ENCODE measurements at regions not wholly inside any gene's neighbourhood (a gene's known extent, or its start where the extent isn't known, plus 50 kb on each side); places are given as distances from the start of the nearest gene placed in this dataset.

GRCh38 chr13:105167385-105167784 lies 1368.1 kb downstream of the EFNB2 start:
- Histone ChIP-seq H2BK12ac (ENCODE audit: low read depth, low read length) (no peak overlapping the region), H4K20me1 (replicated peaks in 1 of 2; ENCODE audit: control insufficient read depth in 1 of 2, insufficient read depth in 2 of 2, low read length in 2 of 2) (no peaks in the 10 kb centered on the region), H2BK15ac (ENCODE audit: low read length) (no peak overlapping the region), H2AFZ (ENCODE audit: low read length) (no peak overlapping the region), H3K56ac (replicated peaks; ENCODE audit: insufficient read length, low read depth, low read length) (no peak overlapping the region), H2AK5ac (ENCODE audit: low read depth, low read length) (no peak overlapping the region), H3K27me3 (replicated peaks in 1 of 4; ENCODE audit: control insufficient read depth in 3 of 4, extremely low read depth in 1 of 4, insufficient read depth in 3 of 4, low read length in 3 of 4) (no peaks in the 10 kb centered on the region), H3K79me1 (ENCODE audit: low read depth, low read length) (no peaks in the 10 kb centered on the region), H2BK5ac (ENCODE audit: low read depth, low read length) (no peak overlapping the region), H3K4ac (replicated peaks; ENCODE audit: insufficient read length, low read depth, low read length) (no peak overlapping the region), H3K23ac (ENCODE audit: insufficient read length) (no peak overlapping the region), H3K36me3 (ENCODE audit: control insufficient read depth in 2 of 4, insufficient read depth in 4 of 4, low read length in 3 of 4) (no peaks in the 10 kb centered on the region), H4K8ac (ENCODE audit: extremely low read depth, insufficient read depth, low read length) (no peak overlapping the region), H3K23me2 (ENCODE audit: low read depth, low read length) (no peaks in the 10 kb centered on the region; the same call in 1 of the 2 replicates), H3K4me2 (ENCODE audit: insufficient read depth in 1 of 2, low read depth in 2 of 2, low read length in 2 of 2) (no peak overlapping the region), H3K4me3 (ENCODE audit: extremely low read depth in 1 of 4, insufficient read depth in 2 of 4, low read depth in 3 of 4, low read length in 4 of 4) (no peak overlapping the region), H3K9ac (replicated peaks in 1 of 4; ENCODE audit: extremely low read depth in 1 of 4, low read depth in 3 of 4, low read length in 3 of 4) (no peak overlapping the region), H3K27ac (ENCODE audit: low read depth, low read length) (no peak overlapping the region), H3K14ac (ENCODE audit: insufficient read length) (no peak overlapping the region), H3K79me2 (ENCODE audit: control insufficient read depth in 1 of 2, insufficient read depth in 2 of 2, low read length in 2 of 2) (no peaks in the 10 kb centered on the region), H3K18ac (ENCODE audit: extremely low read depth, low read length) (no peak overlapping the region), H2BK120ac (replicated peaks; ENCODE audit: low read depth, low read length) (no peak overlapping the region), H3K9me3 (ENCODE audit: insufficient read depth in 2 of 2, low read depth in 1 of 2, low read length in 1 of 2) (no peaks in the 10 kb centered on the region), H2BK20ac (ENCODE audit: low read length) (no peak overlapping the region), H4K91ac (replicated peaks; ENCODE audit: insufficient read length, low read length) (no peak overlapping the region), H3K4me1 (replicated peaks in 1 of 4; ENCODE audit: control insufficient read depth in 3 of 4, insufficient read depth in 4 of 4, low read length in 3 of 4) (no peaks in the 10 kb centered on the region), H4K5ac (ENCODE audit: insufficient read length, low read depth, low read length) (no peak overlapping the region)
- ChIA-PET POLR2A (ENCODE audit: partially characterized antibody) (no interaction called here), CTCF (ENCODE audit: partially characterized antibody) (no interaction called here)
- no peak for DNase-seq (ENCODE audit: low read depth in 1 of 2, low spot score in 2 of 2)
- TF ChIP-seq EZH2 (IDR thresholded peaks at IDR 0.05; ENCODE audit: low read depth, low read length, severe bottlenecking) (no peak), ASH2L (IDR thresholded peaks at IDR 0.05; ENCODE audit: low read length) (no peak)
- 89% methylated on average over 1 of the region's 1 CpG; no CpG with 5 or more reads in 1 of the 2 experiments for WGBS, 2 experiments (ENCODE audit: extremely low coverage in 1 of 2, insufficient coverage in 1 of 2, insufficient read length in 1 of 2, insufficient replicate concordance in 2 of 2, low coverage in 1 of 2, low lambda C conversion rate in 2 of 2, missing lambda C conversion rate in 1 of 2)
- FAIRE-seq: no peak
